HG02884 (cell line): ENCODE measurements at regions not wholly inside any gene's neighbourhood (a gene's known extent, or its start where the extent isn't known, plus 50 kb on each side); places are given as distances from the start of the nearest gene placed in this dataset.
"Not testable (repeated sequence)": the region's sequence is repeated elsewhere in the genome, so short reads cannot be mapped to it uniquely, and the experiment has no call there.

Source experiments
- ATAC-seq: cut with Tn5 transposase; IDR thresholded peaks from one replicate; pipeline ENCODE4 v1.9.1; 2021; ENCODE audit warnings: mild to moderate bottlenecking, moderate library complexity; ENCODE audit not compliant: unreplicated experiment

DNA sequence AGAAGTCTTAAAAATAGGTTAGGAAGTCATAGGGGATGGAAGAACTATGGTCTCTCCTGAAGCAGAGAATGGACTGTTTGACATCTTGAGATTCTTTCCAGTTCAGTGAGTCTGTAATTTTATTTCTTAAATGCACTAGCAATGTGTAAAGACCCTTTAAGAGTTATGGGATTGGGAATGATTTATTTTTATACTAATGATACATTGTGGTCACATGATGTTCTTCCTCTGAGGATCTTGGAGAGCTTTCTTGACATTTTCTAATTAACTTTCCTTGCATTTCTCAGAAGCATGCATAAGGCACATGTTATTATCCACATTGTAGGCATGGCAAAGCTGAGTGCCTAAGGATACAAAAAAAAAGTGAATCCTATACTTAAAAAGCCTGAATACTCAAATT, 507.6 kb upstream of the NRSN1 start:
- no peak for ATAC-seq

DNA sequence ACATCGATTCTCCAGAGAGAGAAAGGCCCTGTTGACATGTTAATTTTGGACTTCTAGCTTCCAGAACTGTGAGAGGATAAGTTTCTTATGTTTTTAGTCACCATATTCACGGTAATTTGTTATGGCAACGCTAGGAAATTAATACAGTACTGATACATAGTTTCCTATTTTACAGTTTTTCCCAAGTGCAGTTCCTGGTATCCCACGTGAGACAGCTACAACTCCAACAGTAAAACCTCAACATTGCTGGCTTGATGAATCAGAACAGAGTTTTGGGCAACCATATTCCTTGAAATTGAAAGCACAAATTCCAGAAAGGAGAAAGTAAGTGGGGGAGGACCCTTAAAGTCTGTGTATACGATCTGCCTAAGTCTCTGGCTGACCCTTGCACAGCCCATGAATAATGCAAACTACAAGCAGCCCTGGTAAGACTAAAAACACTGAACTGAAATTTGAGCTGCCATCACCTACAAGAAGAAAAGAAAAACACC, 505.1 kb upstream of the NRSN1 start:
- ATAC-seq: no peak

DNA sequence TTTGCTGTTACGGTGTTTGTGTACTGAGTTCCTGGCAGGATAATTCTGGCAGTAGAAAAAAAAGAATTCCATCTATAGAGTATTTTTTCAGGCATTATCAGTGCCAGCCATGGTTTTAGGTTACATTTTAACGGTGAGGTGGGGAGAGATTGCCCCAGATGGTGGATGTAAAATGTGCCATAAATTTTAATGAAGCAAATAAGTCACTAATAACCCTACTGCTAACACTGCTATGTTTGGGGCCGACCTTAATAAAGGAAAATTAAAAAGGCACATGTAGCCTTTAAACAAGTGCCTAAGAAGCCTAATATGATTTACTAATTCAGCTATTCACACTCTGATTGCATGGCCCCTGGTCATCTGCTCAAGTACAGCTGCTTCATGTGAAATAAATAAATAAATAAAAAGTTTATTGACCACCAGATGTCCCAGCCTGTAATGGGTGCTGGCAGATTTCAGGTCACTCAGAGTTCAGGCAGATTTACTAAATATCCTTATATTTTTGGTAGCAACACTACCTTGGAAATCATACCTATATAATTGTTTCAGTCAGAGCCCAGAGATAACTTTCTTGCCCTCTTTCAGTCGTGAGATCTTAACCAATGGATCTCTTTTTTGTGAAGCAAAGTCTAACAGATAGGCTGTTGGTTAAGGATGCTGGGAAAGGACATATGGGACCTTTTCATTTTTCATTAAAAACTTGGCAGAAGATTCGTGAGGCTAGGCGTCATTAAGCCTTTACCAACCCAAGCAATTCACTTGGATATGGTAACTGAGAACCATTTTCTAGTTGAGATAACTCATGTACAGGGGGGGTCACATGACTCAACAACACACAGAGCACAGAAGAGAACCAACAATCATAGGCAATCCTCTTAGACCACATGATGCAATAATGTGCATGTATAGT, 495.0 kb upstream of the NRSN1 start:
- ATAC-seq: no peak

DNA sequence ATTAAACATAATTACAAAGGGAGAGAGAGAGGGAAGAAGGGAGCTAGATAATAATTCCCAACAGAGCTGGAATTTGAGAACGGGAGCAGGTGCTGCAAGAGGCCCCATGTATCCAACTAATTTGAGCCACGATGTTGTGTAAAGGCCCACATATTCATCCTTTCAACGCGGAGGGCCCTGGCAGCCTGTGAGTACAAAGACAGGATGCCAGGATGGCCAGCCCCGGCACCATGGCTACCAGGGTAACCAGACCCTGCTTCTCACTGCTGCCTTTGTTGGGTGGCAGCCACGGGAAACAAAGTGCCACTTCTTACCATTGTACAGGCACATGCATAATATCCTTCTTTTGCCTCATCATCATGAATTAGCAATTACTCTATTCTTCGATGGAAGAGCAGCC, 492.0 kb upstream of the NRSN1 start:
- ATAC-seq: no peak

DNA sequence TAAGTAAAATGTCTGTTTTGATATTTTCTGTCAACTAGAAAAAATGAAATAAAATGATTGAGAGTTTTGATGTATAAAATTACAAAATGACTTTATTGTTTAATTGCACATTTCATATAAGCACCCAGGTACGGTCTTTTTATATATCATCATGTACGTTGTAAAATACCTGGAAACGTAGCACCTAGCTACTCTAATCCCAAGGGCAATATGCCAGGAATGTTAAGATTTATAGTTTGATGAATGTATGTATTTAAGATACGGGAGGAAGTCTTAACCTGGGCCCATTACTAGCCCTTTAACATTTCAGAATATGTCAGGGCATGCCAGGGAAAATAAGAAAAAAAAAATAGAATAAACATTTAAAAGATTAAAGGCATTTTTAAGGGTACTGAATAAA, 490.9 kb upstream of the NRSN1 start:
- ATAC-seq: no peak

DNA sequence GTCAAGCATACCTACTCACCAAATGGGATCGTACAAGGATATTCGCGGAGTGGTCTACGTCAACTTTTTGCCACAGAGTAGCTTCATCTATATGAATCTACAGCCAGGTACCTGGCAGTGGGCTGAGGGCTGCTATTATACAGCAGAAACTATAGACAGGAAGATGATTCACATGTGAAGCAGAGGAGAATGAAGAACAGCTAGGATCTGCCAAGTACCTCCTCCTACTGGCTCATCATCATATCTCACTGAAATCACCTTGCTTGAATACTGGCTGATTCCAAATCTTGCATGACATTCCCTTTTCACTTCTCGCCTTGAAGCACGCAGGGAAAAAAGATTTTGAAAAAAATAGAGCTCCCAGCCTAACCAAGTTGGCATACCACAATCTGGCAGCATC, 488.7 kb upstream of the NRSN1 start:
- ATAC-seq: no peak

DNA sequence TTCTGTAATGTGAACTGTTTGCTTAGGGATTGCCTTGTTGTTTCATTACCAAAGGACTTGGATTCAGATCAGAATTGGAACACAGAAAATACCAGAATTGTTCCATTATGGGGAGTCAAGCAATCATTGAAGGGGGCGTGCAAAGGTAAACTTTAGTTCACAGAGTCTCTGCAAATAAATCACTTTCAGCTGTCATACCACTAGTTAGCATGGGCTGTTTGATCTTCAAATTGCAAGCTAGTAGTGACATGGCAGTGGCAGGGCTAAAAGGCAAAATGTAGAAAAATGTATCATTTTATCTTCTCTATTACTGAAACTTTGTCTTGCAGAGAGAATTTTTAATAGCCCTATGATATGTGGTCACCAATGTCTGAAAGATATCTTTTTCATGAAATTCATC, 483.2 kb upstream of the NRSN1 start:
- ATAC-seq: no peak

DNA sequence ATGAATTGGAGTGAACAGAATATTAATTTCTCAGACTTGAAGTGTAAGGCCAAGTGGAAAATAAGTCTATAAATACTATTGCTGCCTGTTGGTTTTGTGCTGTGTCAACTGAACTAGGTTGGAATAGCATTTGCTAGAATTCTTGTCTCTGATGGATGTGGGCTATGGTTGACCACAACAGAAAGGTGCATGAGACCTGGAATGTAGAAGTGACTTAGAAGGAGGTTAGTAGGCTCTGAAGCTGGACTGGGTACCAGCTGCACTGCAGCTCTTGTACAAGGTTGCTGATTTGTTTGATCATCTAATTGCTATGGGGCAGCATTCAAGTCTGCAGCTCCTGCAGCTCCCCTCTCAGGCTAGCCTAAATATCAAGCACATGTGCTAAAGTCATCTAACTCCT, 479.0 kb upstream of the NRSN1 start:
- no peak for ATAC-seq

DNA sequence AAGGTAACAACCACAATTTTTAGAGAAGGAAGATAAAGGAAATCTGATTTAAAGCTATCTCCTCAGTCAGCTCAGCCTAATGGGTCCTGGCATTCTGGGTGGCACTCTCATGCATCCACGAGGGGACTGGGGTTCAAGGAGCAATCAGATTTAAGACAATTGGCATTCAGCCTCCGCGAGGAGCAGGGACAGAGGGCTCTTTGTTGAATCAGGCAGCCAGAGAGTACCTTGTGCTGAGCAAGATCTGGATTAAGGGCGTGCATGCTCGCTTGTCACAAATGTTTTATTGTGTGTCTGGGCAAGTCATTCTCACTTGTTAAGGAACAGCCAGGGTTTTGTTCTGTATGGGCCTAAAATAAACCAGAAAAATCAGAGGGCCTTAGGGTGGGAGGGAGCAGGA, 475.3 kb upstream of the NRSN1 start:
- no peak for ATAC-seq

DNA sequence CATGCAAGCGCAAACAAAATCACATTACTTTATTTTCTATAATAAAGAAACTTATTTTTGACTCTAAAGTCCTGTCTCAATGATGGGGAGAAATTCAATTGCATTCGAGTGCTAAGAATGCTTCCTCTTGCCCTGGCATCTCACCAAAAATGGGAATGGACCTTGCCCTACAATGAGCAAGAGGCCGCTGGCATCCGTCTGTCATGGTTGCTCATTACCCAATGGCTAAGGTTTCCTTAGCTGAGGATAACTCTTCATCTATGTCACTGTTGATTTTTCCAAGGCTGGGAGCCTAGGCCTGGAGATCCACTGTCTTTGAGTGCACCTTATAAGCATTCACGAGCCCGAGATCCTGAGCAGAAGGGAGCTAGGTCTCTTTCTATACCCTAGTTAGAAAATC, 471.3 kb upstream of the NRSN1 start:
- ATAC-seq: no peak

DNA sequence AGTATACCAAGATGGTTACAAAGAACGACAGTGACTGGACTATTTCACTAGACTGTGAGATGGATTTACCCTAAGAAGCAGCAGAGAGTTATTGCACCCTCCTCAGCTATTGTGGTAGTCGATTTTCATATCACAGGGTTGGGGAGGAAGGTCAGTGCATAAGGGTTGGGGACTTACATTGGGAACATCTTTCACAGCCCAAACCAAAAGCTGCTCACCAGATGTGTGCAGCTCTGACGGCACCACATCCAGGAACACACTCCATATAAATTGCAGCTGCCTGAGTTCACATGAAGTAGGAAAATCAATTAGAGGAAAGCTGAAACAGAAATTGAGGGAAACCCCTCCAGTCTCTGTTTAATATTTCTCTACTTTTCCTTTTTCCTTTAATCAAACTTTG, 470.5 kb upstream of the NRSN1 start:
- no peak for ATAC-seq

DNA sequence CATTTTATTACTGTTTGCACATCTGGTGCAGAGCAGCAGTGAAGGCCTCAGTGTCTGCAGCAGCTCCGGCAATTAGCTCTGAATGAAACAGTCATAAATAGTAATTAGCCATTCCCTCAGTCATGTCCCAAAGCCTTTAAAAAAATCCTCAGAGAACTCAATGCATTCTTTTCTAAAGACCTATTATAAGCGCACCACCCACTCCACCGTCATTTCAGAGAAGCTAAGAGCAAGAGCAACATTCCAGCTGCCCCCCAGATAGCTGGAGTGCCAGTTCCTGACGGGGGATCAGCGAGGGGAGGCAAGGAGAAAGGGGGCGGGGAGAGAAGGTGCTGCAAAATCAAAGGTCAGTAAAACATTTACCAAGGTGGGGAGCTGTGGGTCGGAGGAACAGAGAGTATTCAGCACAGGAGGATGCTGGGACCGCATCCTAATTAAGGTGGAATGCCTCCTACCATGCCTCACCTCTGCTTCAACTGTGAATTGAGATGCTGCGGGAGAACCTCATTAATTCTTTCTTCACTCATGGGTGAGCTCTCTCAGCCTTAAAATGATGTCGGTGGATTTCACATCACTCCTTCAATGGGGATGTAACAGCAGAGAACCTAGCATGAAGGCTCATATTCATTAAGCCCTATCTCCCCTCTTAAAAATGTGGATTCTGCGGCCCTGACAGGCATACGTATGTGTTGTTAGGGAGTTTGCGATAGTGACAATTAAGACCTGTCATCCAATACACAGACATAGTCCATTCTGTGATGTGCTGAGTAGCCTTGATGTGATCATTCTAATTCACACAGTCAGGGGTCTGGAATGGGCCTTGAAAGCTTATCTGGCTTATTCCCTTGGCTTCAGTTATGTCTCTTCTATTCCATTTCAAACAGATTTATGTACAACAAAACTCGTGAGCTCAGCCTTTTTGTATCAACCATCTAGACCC, 469.5 kb upstream of the NRSN1 start:
- ATAC-seq: no peak

DNA sequence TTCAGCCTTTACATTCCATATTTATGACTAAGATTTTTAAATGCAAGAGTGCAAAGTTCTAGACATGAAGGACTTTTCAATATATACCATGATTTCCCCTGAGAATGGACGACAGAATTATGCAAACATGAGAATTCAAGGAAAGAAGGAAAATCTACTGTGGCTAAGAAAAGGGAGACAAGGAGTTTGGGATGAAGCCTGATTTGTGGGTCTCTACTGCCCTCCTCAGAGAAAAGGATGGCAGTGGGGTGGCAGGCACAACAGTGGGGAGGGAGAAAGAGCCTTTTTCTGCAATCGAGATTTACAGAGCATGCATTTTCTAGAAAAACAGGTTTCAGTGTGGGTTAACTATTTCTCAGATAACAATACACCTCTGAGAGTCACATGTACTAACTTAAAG, 466.9 kb upstream of the NRSN1 start:
- ATAC-seq: no peak

DNA sequence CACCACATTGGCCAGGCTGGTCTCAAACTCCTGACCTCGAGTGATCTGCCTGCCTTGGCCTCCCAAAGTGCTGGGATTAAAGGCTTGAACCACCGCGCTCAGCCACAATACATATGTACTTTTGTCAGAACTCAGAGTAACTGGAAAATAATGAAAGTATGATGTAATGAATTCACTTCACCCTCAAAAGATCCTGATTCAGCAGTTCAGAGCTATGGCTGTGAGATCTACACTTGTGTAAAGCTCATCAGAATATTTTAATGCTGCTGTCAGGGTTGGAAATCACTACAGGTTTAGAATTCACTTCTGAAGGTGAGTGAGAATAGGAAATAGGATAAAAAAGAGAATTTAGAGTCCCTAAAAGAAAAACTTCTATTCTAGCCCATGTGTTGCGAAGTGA, 464.5 kb upstream of the NRSN1 start:
- no peak for ATAC-seq

DNA sequence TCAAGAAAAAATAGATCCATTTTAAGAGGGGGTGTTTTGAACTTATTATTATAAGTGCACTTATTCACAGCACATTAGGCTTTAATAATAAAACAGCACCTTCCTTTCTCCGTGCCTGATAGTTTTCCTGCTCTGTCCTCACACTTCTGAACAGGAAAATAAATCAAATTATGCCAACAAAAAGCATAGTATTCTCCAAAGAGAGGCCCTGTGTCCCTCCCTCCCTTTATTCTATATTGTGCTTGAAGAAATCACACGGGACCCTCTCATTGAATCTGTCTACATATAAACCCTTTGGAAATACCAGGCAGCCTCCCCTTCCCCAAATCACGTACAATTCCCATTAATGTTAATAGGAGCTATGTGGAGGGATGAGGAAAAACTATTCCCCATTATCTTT, 462.9 kb upstream of the NRSN1 start:
- ATAC-seq: no peak

DNA sequence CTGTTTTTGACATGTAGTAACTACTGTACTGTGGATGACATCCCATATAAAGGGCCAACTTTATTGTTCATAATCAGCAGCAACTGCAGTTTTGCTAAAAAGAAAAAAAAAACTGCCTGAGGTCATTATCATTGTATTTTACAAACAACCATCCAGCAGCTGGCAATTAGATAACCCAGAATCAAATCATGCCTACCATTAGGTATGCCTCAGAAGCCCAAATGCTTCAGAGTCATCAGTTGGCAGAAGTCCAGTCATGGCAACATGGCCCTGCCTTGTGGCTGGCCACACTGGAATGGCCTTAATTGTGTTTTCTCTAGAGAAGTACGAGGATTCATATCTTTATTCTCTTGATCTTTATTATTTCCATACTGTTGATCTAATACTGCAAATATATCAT, 462.4 kb upstream of the NRSN1 start:
- no peak for ATAC-seq

DNA sequence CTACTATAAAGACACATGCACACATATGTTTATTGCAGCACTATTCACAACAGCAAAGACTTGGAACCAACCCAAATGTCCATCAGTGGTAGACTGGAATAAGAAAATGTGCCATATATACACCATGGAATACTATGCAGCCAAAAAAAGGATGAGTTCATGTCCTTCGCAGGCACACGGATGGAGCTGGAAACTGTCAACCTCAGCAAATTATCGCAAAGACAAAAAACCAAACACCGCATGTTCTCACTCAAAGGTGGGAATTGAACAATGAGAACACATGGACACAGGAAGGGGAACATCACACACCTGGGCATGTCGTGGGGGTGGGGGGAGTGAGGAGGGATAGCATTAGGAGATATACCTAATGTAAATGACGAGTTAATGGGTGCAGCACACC, 460.1 kb upstream of the NRSN1 start:
- ATAC-seq: not testable (repeated sequence)

DNA sequence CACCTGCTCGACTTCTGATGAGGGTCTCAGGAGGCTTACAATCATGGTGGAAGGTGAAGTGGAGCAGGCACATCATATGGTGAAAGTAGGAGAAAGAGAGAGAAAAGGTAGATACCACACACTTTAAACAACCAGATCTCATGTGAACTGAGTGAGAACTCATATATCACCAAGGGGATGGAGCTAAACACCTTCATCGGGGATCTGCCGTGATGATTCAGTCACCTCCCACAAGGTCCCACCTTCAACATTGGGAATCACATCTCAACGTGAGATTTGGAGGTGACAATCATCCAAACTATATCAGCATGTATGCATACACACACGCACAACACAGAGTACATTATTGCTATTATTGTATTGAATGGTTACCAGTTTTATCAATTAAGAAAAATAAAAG, 453.3 kb upstream of the NRSN1 start:
- no peak for ATAC-seq

DNA sequence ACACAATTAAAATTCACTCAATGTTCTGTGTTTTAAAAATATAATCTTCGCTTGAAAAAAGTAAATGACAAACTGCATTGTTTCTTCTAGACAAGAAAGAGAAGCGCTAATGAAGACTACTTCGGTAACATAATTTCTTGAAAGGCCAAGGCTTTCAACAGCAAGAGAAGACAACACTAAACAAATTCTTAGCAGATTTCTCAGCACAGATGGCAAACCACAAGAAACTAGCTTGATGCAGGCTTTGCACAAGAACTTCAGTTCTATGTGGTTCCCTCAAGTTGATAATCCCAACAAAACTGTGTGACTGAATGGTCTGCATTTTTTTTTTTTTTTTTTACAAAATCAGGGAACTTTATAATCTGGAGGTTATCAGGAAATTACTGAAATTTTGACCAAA, 447.4 kb upstream of the NRSN1 start:
- ATAC-seq: no peak

DNA sequence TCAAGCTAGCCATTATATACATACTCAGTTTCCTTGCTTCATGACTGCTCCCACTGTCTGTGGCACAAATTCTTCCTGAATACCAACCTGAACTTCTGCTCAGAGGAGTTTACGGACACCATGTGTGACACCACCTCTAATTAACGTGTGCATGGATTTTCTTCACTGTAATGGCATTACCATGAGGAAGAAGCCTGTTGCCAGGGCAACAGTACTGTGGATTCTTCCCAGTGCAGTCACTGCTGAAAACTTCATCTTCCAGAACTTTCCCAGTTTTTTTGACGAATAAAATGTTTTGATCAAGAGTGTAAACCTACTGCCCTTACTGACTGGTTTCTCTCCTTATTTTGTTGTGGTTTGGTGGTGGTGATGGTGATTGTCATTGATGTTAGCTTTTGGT, 444.3 kb upstream of the NRSN1 start:
- ATAC-seq: no peak

DNA sequence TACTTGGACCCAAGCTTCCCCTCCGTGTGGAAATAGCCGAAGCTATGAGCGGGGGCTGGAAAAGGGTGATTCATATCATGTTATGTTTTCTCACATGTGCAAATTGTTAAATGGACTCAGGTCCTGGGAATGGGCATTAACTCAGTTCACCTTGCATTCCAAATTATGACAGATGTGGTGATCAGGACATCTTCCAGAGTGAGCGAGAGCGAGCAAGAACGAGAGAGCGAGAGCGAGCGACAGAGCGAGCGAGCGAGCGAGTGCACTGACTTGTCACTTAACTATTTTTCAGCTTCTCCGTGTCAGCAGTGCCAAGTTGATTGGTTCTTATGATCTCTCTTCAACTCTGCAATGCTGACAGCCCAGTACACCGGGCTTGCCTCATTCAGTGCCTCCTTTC, 437.4 kb upstream of the NRSN1 start:
- ATAC-seq: no peak
